ENCODE measurements at regions not wholly inside any gene's neighbourhood (a gene's known extent, or its start where the extent isn't known, plus 50 kb on each side); places are given as distances from the start of the nearest gene placed in this dataset.

- TF ChIP-seq, protein P1, sequence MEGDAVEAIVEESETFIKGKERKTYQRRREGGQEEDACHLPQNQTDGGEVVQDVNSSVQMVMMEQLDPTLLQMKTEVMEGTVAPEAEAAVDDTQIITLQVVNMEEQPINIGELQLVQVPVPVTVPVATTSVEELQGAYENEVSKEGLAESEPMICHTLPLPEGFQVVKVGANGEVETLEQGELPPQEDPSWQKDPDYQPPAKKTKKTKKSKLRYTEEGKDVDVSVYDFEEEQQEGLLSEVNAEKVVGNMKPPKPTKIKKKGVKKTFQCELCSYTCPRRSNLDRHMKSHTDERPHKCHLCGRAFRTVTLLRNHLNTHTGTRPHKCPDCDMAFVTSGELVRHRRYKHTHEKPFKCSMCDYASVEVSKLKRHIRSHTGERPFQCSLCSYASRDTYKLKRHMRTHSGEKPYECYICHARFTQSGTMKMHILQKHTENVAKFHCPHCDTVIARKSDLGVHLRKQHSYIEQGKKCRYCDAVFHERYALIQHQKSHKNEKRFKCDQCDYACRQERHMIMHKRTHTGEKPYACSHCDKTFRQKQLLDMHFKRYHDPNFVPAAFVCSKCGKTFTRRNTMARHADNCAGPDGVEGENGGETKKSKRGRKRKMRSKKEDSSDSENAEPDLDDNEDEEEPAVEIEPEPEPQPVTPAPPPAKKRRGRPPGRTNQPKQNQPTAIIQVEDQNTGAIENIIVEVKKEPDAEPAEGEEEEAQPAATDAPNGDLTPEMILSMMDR (IDR thresholded peaks at IDR 0.05; ENCODE audit: control extremely low read depth in 1 of 3, insufficient read depth in 1 of 3, low read depth in 1 of 3, low read length in 3 of 3): no peak
- TF ChIP-seq SIX5 (IDR thresholded peaks at IDR 0.05; ENCODE audit: low read depth, low read length) (no peak), CREB1 (IDR thresholded peaks at IDR 0.05) (no peak), EGR1 (IDR thresholded peaks at IDR 0.05; ENCODE audit: borderline replicate concordance, low read depth, low read length) (no peak), MAFK (IDR thresholded peaks at IDR 0.05; ENCODE audit: low read depth, low read length) (no peak)
Observed at GRCh38 chr9:14532456-14533115, 160.6 kb downstream of the ZDHHC21 start.
